Neural progenitor cell (in vitro differentiated cells): ENCODE measurements at regions not wholly inside any gene's neighbourhood (a gene's known extent, or its start where the extent isn't known, plus 50 kb on each side); places are given as distances from the start of the nearest gene placed in this dataset.

Source experiments
- EZH2 ChIP-seq: fragments of 200-600 bp; sonication (generic); IDR thresholded peaks from 2 replicates; pipeline ENCODE4 v1.6.1; 2017; ENCODE audit warnings: antibody characterized with exemption, mild to moderate bottlenecking, moderate library complexity
- EZH2phosphoT487 ChIP-seq: fragments of 200-600 bp; sonication (generic); IDR thresholded peaks from 2 replicates; pipeline ENCODE4 v1.6.1; 2017; ENCODE audit warnings: antibody characterized with exemption
- TF ChIP-seq, protein P1 (sequence below): fragments of 200-600 bp; sonication (generic); IDR thresholded peaks from 2 replicates; pipeline ENCODE4 v1.5.1; 2017; ENCODE audit warnings: antibody characterized with exemption, mild to moderate bottlenecking

DNA sequence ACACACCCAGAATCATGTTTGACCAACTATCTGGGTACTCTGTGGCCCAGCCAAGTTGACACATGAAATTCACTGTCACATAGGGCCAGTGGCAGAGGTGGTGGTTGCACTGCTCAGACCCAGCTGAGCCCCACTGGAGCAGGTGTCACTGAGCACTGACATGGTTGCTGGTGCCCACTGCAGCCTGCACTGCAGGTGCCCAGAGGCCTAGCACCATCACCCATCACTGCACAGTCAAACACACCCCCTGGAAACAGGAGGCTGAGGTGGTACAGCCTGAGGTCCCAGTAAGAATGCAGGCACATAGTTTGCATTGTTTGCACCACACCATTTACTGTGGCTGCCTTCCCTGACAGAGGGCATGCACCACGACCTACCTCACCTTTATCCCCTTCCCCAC lies 278.7 kb upstream of the MGAT5 start:
- TF ChIP-seq, protein P1, sequence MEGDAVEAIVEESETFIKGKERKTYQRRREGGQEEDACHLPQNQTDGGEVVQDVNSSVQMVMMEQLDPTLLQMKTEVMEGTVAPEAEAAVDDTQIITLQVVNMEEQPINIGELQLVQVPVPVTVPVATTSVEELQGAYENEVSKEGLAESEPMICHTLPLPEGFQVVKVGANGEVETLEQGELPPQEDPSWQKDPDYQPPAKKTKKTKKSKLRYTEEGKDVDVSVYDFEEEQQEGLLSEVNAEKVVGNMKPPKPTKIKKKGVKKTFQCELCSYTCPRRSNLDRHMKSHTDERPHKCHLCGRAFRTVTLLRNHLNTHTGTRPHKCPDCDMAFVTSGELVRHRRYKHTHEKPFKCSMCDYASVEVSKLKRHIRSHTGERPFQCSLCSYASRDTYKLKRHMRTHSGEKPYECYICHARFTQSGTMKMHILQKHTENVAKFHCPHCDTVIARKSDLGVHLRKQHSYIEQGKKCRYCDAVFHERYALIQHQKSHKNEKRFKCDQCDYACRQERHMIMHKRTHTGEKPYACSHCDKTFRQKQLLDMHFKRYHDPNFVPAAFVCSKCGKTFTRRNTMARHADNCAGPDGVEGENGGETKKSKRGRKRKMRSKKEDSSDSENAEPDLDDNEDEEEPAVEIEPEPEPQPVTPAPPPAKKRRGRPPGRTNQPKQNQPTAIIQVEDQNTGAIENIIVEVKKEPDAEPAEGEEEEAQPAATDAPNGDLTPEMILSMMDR: no peak
- TF ChIP-seq EZH2: no peak
- TF ChIP-seq EZH2phosphoT487: no peak
